RWPE1 (cell line): ENCODE measurements at regions not wholly inside any gene's neighbourhood (a gene's known extent, or its start where the extent isn't known, plus 50 kb on each side); places are given as distances from the start of the nearest gene placed in this dataset.

ENCODE experiments used
- CTCF ChIA-PET: fragments of 350-600 bp; sonication (Branson Sonifier 250); formaldehyde crosslinking; extraction: SDS; loops from one replicate; lab custom pipeline; 2021; lab: Yijun Ruan, JAX
- POLR2A ChIA-PET: fragments of 400-600 bp; formaldehyde crosslinking; extraction: SDS; loops from one replicate; lab custom pipeline; 2020; ENCODE audit warnings: antibody characterized with exemption; ENCODE audit not compliant: low non-redundant PET; lab: Yijun Ruan, JAX
- DNase-seq: peaks from one replicate; pipeline ENCODE4 v3.0.0; 2012; ENCODE audit warnings: low spot score
- H3K27ac ChIP-seq: fragments of 450-650 bp; 2 replicates; pipeline ENCODE4 v1.5.1; 2017
- CTCF ChIP-seq: fragments of 450-650 bp; conservative IDR thresholded peaks from 2 replicates; pipeline ENCODE4 v1.5.1; 2017; ENCODE audit warnings: low read depth, mild to moderate bottlenecking

DNA sequence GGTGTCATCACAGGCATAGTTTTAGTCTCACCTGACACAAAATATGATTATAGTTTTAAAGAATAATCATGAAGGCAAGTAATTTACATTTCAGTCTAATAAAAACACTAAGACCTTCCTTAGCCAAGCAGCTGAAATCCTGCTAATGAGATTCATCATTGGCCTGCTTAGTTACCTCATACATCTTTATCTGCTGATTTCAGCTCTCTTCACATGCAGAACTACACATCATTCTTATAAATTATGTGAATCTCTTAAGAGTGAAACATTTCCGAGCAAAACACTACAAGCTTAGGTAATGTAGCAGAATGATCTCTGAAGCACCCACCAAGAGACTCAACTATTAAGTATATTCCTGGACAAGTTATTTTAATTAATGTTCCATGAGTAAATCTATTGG is 198.1 kb downstream of the DPY19L2 start:
- POLR2A ChIA-PET, result no interaction called here
- TF ChIP-seq CTCF, result no peak
- CTCF ChIA-PET, result no interaction called here

GRCh38 chr12:63467951-63468350 is 200.3 kb downstream of the DPY19L2 start:
- no peak for DNase-seq
- no peak overlapping the region for H3K27ac ChIP-seq
- CTCF ChIA-PET, result interaction anchor here (0.6 kb wide), 1 partner anchor 22 kb away, joined by 3 read pairs; no protein-coding TSS in a partner anchor
- POLR2A ChIA-PET, result no interaction called here
- TF ChIP-seq CTCF, result no peak

More for the DNA sequence above, 198.1 kb downstream of the DPY19L2 start:
- DNase-seq, result no peak
- no peak overlapping the region for H3K27ac ChIP-seq

DNA sequence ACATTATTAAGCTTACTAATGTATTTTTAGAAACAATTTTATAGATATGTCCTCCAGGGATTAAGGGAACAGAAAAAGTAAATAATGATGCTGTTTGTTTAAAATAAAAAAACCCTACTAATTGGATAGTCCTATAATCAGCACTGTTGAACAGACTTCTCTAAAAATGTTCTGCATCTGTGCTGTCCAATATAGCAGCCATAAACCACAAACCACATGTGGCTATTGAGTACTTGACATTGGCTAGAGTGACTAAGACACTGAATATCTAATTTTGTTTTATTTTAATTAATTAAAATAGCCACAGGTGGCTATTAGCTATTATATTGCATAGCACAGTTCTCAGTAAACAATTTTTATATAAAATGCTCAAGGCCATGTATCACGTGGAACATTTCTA is 210.4 kb downstream of the DPY19L2 start:
- ChIA-PET CTCF (no interaction called here), POLR2A (no interaction called here)
- no peak overlapping the region for H3K27ac ChIP-seq
- no peak for TF ChIP-seq CTCF
- no peak for DNase-seq

- no peak for DNase-seq
- no peak overlapping the region for H3K27ac ChIP-seq
- ChIA-PET CTCF (no interaction called here), POLR2A (no interaction called here)
- no peak for TF ChIP-seq CTCF
Observed at GRCh38 chr12:63457428-63457827, 210.9 kb downstream of the DPY19L2 start.

- ChIA-PET CTCF (no interaction called here), POLR2A (no interaction called here)
- no peak for TF ChIP-seq CTCF
- DNase-seq, result no peak
- H3K27ac ChIP-seq, result no peak overlapping the region
Observed at GRCh38 chr12:63450816-63451215, 217.5 kb downstream of the DPY19L2 start.

DNA sequence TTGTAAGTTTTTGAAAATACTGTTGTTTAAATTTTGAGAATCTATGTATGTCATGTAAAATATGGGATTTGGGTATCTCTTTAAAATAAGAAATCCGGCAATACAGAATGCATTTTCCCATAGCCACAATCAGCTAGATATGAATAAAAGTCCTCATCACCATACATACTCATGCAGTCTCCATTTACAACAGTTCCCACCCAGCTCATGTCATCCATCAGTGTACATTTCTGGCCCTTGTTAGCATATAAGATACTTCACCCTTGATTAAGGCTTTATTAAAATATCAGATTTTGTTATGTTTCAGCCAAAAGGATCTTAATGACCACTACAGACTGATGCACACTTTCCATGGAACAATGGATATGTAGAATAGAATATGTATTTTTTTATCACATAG is 218.0 kb downstream of the DPY19L2 start:
- TF ChIP-seq CTCF, result no peak
- no peak for DNase-seq
- POLR2A ChIA-PET, result no interaction called here
- CTCF ChIA-PET, result no interaction called here
- no peak overlapping the region for H3K27ac ChIP-seq

DNA sequence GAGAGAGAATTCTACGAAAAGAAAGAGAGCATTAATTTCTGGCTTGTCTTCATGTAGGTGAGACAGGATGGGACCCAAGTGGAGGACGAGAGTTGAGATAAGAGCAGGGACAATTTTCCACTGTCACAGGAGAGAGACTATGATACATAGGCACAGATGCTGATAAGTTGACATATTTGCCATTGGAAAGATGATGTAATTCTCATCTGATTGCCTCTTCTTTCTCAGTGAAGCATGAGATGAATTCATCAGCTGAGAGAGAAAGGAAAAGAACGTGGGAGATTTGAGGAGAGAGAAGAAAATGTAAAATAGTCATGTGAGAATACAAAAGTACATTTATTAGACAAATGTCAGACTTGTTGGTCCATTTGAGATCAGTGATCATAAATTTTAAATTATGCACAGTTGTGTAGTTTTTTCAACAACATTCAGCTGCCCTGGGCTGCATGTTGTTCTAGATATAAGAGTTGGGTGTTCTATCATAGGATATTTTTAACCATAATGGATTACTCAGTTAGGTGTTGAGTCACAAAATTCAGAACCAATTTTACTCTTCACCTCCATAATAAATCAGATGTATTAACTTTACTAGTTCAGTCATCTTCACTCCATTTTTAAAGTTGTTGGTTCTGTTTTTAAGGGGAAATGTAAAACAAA is 222.9 kb downstream of the DPY19L2 start:
- DNase-seq, result no peak
- ChIA-PET POLR2A (no interaction called here), CTCF (no interaction called here)
- no peak for TF ChIP-seq CTCF
- no peak overlapping the region for H3K27ac ChIP-seq
